CD4-positive, alpha-beta T cell treated with Interleukin-10 for 1 hour (primary cell): ENCODE measurements at regions not wholly inside any gene's neighbourhood (a gene's known extent, or its start where the extent isn't known, plus 50 kb on each side); places are given as distances from the start of the nearest gene placed in this dataset.

Experiments used
- DNase-seq: peaks from one replicate; pipeline ENCODE4 v3.0.0-alpha.2; 2020

GRCh38 chr1:81470275-81470674 is 330.5 kb upstream of the ADGRL2 start:
- no peak for DNase-seq

GRCh38 chr1:81467383-81467782 is 333.4 kb upstream of the ADGRL2 start:
- no peak for DNase-seq

DNA sequence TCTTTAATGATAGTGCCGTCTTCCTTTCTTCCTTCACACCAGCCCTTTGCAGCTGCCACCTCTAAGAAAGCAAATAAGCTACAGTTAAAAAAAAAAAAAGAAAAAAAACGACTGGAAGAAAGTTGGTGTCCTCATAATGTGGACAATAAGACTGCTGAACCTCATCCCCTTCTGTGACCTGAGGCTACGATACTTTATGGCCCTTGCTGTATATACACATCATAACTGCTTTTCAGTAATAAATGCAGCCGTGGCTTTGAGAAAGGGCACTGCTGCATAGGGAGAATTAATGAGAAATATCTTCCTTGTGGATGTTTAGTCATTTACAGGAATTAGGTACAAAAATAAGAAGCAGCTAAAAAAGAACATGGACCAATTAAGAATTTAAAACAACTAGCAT is 333.8 kb upstream of the ADGRL2 start:
- no peak for DNase-seq

- no peak for DNase-seq
Measured at GRCh38 chr1:81463936-81464837, 336.5 kb upstream of the ADGRL2 start.

GRCh38 chr1:81459043-81459442 is 341.7 kb upstream of the ADGRL2 start:
- no peak for DNase-seq

DNA sequence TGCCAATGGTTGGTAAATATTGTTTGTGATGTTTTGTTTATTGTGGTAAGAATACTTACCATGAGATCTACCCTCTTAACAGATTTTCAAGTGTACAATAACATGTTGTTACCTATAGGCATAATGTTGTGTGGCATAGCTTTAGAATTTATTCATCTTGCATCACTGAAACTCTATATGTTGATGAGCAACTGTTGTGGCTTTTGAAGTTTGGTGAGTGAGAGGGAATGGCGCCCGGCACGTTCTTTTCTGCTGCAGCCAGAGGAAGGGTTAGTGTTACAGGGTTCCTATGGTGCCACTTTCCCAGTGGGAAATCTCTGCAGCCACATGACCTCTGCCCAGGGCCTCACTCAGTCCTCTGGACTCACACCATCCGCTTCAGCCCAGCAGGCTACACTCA is 342.5 kb upstream of the ADGRL2 start:
- DNase-seq, result no peak

- DNase-seq, result no peak
Measured at GRCh38 chr1:81455481-81455880, 345.3 kb upstream of the ADGRL2 start.

DNA sequence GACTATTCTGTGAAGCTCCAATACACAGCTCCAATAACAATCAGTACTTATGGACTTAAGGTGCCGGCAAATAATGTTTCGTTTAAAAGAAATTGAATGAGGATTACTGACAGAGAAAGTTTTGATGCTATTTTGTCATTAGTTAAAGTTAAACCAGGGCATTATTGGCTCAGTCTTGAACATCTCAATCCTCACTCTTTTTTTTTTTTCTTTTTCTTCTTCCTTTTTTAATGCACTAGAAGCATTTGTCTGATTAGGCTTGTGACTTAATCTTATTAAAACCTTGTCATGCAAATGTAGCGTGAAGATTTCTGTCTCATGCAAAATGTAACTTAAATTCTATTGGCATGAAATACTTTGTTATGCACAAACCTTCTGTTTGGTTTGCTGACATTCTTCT is 346.8 kb upstream of the ADGRL2 start:
- DNase-seq, result no peak

GRCh38 chr1:81453367-81453703 is 347.4 kb upstream of the ADGRL2 start:
- no peak for DNase-seq

GRCh38 chr1:81452693-81453366 is 347.9 kb upstream of the ADGRL2 start:
- no peak for DNase-seq

DNA sequence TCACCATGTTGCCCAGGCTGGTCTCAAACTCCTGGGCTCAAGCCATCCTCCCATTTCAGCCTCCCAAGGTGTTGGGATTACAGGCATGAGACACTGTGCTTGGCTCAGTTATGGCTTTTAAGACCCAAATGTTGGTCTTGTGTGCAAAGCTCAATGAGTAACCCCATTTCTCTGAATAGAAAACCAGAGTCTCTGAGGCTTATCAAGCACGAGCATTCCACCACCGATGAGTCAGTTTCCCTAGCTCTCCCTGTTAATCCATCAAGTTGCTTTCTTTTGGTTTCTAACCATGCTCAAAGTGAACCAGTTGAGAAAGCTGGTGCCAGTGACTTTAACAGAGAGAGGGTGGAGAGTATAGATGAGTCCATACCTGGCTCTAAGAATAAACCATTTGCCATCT is 350.9 kb upstream of the ADGRL2 start:
- no peak for DNase-seq

DNA sequence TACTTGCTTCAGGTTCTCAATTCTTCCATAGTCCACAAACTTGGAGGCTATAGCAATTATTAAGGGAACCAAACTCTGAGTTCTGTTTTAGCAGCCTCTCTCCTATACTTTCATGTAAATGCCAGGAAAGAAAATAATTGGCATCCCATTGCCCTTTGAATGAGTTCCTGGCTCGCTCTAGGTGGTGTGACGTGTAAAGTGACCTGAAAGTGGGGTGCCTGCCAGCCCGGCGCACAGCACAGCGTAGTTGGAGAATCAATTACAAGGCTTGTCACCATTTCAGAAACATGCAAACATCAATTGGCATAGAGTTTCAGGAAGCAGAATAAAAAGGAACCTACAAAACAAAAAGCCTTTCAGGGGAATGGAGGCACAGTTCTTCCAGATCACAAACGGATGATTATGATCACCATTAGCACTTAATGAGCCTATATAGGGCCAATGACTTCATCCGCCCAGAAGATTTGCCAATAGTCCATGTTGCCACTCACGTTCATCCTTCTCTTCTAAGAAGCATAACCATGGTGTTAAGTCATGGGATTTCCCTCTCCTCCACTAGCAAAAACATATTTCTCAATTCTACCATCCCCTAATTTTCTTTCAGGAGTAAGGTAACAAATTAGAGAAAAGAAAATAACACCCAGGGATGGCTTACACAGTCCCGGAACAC is 354.6 kb upstream of the ADGRL2 start:
- no peak for DNase-seq

DNA sequence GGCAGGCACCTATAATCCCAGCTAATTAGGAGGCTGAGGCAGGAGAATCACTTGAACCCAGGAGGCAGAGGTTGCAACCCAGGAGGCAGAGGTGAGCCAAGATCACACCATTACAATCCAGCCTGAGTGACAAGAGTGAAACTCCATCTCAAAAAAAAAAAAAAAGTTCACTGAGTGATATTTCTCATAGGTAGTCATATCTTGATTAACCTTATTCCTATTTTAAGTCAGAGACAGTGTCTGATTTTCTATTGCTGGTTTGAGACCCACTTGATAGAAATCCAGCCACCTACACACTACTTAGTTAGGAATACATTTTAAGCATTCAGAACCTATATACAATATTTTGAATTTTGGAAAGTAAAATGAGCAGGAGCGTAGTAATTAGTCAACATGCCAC is 357.4 kb upstream of the ADGRL2 start:
- no peak for DNase-seq

- no peak for DNase-seq
Measured at GRCh38 chr1:81439046-81439823, 361.5 kb upstream of the ADGRL2 start.

DNA sequence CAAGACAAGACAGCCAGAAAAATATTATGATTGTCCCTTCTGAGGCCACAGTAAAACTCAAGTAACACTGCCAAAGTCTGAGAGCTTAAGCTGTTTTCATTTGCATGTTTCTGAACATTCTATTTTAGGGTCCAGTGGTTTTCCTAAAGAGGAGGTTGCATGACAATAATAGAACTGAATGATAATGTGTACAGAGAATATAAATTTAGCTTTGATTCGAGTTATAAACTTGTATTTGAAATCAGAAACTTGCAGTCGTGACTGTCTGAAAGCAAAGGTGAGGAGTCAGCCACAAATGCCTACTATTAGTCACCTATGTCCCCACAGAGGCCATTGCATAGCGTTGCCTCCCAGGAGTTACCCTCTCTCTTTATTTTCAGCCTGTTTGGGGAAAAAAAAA is 363.1 kb upstream of the ADGRL2 start:
- DNase-seq, result no peak

- DNase-seq, result no peak
Measured at GRCh38 chr1:81437213-81437612, 363.5 kb upstream of the ADGRL2 start.

DNA sequence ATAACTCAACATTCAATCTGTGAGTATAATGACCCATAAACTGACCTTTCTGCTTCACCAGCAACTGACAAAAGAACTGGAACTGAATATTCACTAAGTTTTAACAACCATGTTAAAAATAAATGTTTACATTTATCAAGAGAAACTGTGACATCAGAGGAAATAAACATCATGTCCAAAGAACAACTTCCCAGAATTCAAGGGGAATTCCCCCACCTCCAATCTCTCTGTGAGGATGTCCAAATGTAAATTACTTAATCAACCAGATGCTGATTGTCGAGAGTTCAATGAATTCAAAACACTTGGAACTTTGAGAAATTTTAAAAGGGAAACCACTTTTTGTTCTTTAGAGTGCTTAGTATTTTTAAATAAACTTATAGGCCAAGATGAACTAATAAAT is 365.6 kb upstream of the ADGRL2 start:
- no peak for DNase-seq

- no peak for DNase-seq
Measured at GRCh38 chr1:81433676-81434075, 367.1 kb upstream of the ADGRL2 start.

DNA sequence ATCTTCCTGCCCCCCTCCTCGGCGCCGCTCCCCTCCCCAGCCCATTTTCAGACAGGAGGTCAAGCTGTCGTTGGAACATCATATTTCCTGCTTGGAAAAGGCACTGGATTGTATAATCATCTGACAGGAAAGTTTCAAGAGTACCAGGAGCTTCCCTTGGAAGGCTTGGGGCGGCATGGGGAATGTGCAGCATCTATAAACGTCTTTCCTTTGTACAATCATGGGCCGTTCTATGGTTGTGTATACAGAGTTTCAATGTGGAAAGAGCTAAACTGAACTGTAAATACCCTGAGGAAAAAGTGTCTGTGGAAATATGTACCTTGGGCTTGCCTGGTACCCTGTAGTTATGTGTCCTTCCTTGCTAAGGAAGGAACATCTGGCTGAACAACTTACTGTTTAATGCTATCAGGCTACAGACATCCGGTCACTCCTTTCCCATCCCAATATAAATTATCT is 368.1 kb upstream of the ADGRL2 start:
- DNase-seq, result no peak

GRCh38 chr1:81432059-81432458 is 368.7 kb upstream of the ADGRL2 start:
- no peak for DNase-seq

DNA sequence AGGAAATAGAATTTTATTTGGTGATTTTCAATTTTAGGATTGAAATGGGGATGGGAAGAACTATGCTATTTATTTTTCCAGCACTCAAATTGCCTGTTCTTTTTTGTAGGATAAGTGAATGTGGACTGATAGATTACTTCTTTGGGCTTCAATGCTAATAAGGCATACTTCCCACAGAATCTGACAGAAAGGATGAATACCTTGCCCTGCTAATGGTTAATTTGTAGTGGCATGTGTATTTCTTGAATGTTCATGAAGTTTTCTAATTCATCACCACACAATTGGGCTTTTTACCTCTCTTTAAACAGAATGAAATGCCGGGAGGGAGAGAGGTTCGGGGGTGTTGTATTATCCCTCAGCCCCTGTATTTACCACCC is 369.1 kb upstream of the ADGRL2 start:
- no peak for DNase-seq

- no peak for DNase-seq
Measured at GRCh38 chr1:81430955-81431623, 369.6 kb upstream of the ADGRL2 start.
